Activated CD8-positive, alpha-beta T cell treated with anti-CD3 and anti-CD28 coated beads for 36 hours (primary cell): ENCODE measurements at regions not wholly inside any gene's neighbourhood (a gene's known extent, or its start where the extent isn't known, plus 50 kb on each side); places are given as distances from the start of the nearest gene placed in this dataset.

Experiments used
- ATAC-seq: fragments of 200-7000 bp; cut with Tn5 transposase; one replicate; pipeline ENCODE4 v1.10.0; 2021; ENCODE audit warnings: mild to moderate bottlenecking, moderate library complexity
- CTCF ChIA-PET: fragments of 350-600 bp; sonication (Branson Sonifier 250); formaldehyde crosslinking; loops from one replicate; lab custom pipeline; 2021; ENCODE audit warnings: antibody characterized with exemption; lab: Charles Lee
- POLR2A ChIA-PET: fragments of 350-600 bp; sonication (Branson Sonifier 250); formaldehyde crosslinking; loops from one replicate; lab custom pipeline; 2021; ENCODE audit warnings: antibody characterized with exemption; lab: Charles Lee
- DNase-seq: peaks from one replicate; pipeline ENCODE4 v3.0.0-alpha.2; 2020
- H3K27ac Mint-ChIP-seq: one replicate; pipeline ENCODE4 v1.8.0; 2021; ENCODE audit warnings: mild to moderate bottlenecking, mixed read lengths
- H3K27me3 Mint-ChIP-seq: one replicate; pipeline ENCODE4 v1.8.0; 2021; ENCODE audit warnings: mixed read lengths
- H3K36me3 Mint-ChIP-seq: one replicate; pipeline ENCODE4 v1.8.0; 2021; ENCODE audit warnings: low read depth, mixed read lengths
- H3K4me1 Mint-ChIP-seq: one replicate; pipeline ENCODE4 v1.8.0; 2021; ENCODE audit warnings: low read depth, mixed read lengths
- H3K4me3 Mint-ChIP-seq: one replicate; pipeline ENCODE4 v1.8.0; 2021; ENCODE audit warnings: mild to moderate bottlenecking, moderate library complexity, mixed read lengths
- H3K9me3 Mint-ChIP-seq: one replicate; pipeline ENCODE4 v1.8.0; 2021; ENCODE audit warnings: mixed read lengths
- intact Hi-C: fragments of 100-400 bp; cut with micrococcal nuclease; formaldehyde crosslinking; loops from one replicate; pipeline ENCODE4 v1.10.0; 2022
- TF ChIP-seq, protein P1 (sequence below): fragments of 200-600 bp; IDR thresholded peaks from one replicate; pipeline ENCODE4 v1.8.0; 2022; ENCODE audit warnings: antibody characterized with exemption, mild to moderate bottlenecking

DNA sequence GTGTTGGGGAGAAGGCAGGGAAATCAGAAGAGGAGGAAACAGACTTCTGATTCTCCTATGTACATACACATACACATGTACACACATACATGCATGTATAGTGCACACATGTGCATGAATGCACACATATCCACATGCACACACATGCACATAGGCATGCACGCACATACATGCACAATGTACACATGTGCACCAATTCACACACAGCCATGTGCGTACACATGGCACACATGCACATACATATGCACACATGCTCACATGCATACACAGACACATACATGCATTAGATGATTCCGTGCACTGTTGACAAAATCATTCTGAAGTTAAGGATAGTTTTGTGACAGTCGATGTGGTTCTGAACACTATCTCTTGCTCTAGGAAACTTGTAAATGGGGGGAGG is 214.0 kb upstream of the CDH13 start:
- Mint-ChIP-seq H3K36me3 (no peaks in the 10 kb centered on the region), H3K27ac (no peak overlapping the region), H3K9me3 (no peaks in the 10 kb centered on the region), H3K27me3 (peaks cover under 1% of the 10 kb centered on the region), H3K4me1 (no peaks in the 10 kb centered on the region), H3K4me3 (no peak overlapping the region)
- DNase-seq (no peak), ATAC-seq (no peak)
- TF ChIP-seq, protein P1, sequence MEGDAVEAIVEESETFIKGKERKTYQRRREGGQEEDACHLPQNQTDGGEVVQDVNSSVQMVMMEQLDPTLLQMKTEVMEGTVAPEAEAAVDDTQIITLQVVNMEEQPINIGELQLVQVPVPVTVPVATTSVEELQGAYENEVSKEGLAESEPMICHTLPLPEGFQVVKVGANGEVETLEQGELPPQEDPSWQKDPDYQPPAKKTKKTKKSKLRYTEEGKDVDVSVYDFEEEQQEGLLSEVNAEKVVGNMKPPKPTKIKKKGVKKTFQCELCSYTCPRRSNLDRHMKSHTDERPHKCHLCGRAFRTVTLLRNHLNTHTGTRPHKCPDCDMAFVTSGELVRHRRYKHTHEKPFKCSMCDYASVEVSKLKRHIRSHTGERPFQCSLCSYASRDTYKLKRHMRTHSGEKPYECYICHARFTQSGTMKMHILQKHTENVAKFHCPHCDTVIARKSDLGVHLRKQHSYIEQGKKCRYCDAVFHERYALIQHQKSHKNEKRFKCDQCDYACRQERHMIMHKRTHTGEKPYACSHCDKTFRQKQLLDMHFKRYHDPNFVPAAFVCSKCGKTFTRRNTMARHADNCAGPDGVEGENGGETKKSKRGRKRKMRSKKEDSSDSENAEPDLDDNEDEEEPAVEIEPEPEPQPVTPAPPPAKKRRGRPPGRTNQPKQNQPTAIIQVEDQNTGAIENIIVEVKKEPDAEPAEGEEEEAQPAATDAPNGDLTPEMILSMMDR = no peak
- POLR2A ChIA-PET = no interaction called here
- CTCF ChIA-PET = no interaction called here
- intact Hi-C loops = no loop called here

- CTCF ChIA-PET = no interaction called here
- no peak for ATAC-seq
- Mint-ChIP-seq H3K36me3 (no peaks in the 10 kb centered on the region), H3K27me3 (peaks cover 9% of the 10 kb centered on the region), H3K9me3 (no peaks in the 10 kb centered on the region), H3K27ac (no peak overlapping the region), H3K4me1 (no peaks in the 10 kb centered on the region), H3K4me3 (no peak overlapping the region)
- DNase-seq = no peak
- intact Hi-C loops = no loop called here
- TF ChIP-seq, protein P1 = no peak
- POLR2A ChIA-PET = no interaction called here
These were observed 221.0 kb upstream of the CDH13 start for GRCh38 chr16:82405736-82406135.

DNA sequence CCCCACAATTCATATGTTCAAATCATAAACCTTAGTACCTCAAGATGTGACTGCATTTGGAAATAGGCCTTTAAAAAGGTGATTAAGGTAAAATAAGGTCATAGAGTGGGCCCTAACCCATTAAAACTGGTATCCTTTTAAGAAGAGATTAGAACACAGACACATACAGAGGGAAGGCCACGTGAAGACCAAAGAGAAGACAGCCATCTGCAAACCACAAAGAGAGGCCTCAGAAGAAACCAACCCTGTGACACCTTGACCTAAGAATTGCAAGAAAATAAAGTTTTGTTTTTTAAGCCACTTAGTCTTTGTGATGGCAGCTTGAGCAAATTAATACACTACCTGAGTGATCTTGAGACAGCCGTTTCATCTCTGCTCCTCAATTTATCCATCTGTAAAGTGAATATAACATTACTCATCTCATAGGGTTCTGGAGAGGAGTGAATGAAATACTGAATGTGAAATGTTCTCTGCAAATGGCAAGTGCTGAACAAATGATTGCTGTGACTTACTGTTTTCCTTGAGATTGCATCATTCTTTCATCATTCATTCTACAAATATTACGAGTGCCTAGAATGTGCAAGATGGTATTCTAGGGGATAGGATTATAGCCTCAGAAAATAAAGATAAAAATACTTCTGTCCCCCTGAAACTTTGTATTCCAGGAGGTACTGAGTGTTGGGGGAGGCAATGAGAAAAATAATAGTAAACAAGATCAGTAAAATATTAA is 222.0 kb upstream of the CDH13 start:
- peaks cover 9% of the 10 kb centered on the region for H3K27me3 Mint-ChIP-seq
- DNase-seq = no peak
- intact Hi-C loops = no loop called here
- ChIA-PET CTCF (interaction anchor here (0.6 kb wide), 1 partner anchor 10 kb away, joined by 3 read pairs; no protein-coding TSS in a partner anchor), POLR2A (no interaction called here)
- TF ChIP-seq, protein P1 = no peak
- H3K27ac Mint-ChIP-seq = no peak overlapping the region
- no peak for ATAC-seq
- no peak overlapping the region for H3K4me3 Mint-ChIP-seq
- no peaks in the 10 kb centered on the region for H3K36me3 Mint-ChIP-seq
- no peaks in the 10 kb centered on the region for H3K9me3 Mint-ChIP-seq
- no peaks in the 10 kb centered on the region for H3K4me1 Mint-ChIP-seq

- no peaks in the 10 kb centered on the region for H3K4me1 Mint-ChIP-seq
- H3K9me3 Mint-ChIP-seq = no peaks in the 10 kb centered on the region
- H3K27ac Mint-ChIP-seq = no peak overlapping the region
- ChIA-PET CTCF (no interaction called here), POLR2A (no interaction called here)
- no peak overlapping the region for H3K4me3 Mint-ChIP-seq
- ATAC-seq (no peak), DNase-seq (no peak)
- intact Hi-C loops = no loop called here
- H3K36me3 Mint-ChIP-seq = no peaks in the 10 kb centered on the region
- peaks cover 8% of the 10 kb centered on the region for H3K27me3 Mint-ChIP-seq
- TF ChIP-seq, protein P1 = no peak
These were observed 224.0 kb upstream of the CDH13 start for GRCh38 chr16:82402665-82403218.

GRCh38 chr16:82400046-82400445 is 226.7 kb upstream of the CDH13 start:
- Mint-ChIP-seq H3K27ac (no peak overlapping the region), H3K4me1 (no peaks in the 10 kb centered on the region), H3K4me3 (no peak overlapping the region), H3K9me3 (no peaks in the 10 kb centered on the region), H3K36me3 (no peaks in the 10 kb centered on the region), H3K27me3 (peaks cover 7% of the 10 kb centered on the region)
- ATAC-seq = no peak
- TF ChIP-seq, protein P1 = no peak
- CTCF ChIA-PET = no interaction called here
- POLR2A ChIA-PET = no interaction called here
- DNase-seq = no peak
- intact Hi-C loops = no loop called here
